Cardiac muscle cell (in vitro differentiated cells and primary cell): ENCODE measurements at regions not wholly inside any gene's neighbourhood (a gene's known extent, or its start where the extent isn't known, plus 50 kb on each side); places are given as distances from the start of the nearest gene placed in this dataset.

Experiments used
- DNase-seq, 2 donors: peaks; one replicate each; pipeline versions ENCODE4 v3.0.0 to v3.0.0-alpha.2; 2010 to 2017; ENCODE audit warnings: low read depth in 1 of 2, low spot score in 1 of 2
- H3K27ac ChIP-seq: fragments of 200-600 bp; sonication (generic); 2 replicates; pipeline ENCODE4 v1.5.1; 2016
- H3K27me3 ChIP-seq: fragments of 200-600 bp; sonication (generic); 2 replicates; pipeline ENCODE4 v1.6.0; 2016; ENCODE audit warnings: control low read depth
- H3K36me3 ChIP-seq: fragments of 200-600 bp; sonication (generic); 2 replicates; pipeline ENCODE4 v1.5.1; 2016; ENCODE audit warnings: control low read depth
- H3K4me1 ChIP-seq: fragments of 200-600 bp; sonication (generic); 2 replicates; pipeline ENCODE4 v1.8.1; 2017; ENCODE audit warnings: low read depth, mild to moderate bottlenecking, mixed run types
- H3K4me3 ChIP-seq: fragments of 200-600 bp; sonication (generic); 2 replicates; pipeline ENCODE4 v1.5.1; 2016; ENCODE audit warnings: mild to moderate bottlenecking
- H3K9me3 ChIP-seq: fragments of 200-600 bp; sonication (generic); 2 replicates; pipeline ENCODE4 v1.5.1; 2017; ENCODE audit warnings: low read depth, mild to moderate bottlenecking, control low read depth
- TF ChIP-seq, protein P1 (sequence below): IDR thresholded peaks from 2 replicates; pipeline ENCODE4 v1.5.1; 2012; ENCODE audit warnings: low read depth, mild to moderate bottlenecking, low read length

DNA sequence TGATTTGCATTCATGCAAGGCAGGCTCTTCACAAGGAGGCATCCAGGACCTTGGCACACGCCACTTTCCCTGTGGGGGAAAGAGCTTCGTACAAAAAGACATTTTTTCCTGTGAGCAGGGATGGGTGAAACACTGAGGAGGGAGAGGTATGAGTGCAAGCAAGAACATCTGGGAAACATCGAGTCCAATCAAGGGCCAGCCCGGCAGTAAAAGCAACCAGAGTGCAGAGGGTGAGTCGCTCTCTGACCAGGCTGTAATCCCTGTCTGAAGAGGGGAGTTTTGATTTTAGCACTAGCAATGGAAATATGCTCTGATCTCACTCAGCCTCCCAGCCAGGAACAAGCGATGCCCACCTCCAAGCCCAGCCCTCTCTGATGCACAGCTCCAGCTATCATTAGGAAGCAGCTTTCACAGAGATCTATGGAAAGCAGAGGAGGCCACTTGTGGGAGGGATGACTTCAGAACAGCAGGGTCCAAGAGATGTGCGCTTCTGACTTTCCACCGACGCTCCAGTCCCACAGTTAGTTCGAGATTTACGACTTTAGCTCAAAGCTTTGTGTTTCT lies 211.0 kb upstream of the ADAMTS16 start:
- Histone ChIP-seq H3K4me3 (no peak overlapping the region), H3K4me1 (no peaks in the 10 kb centered on the region), H3K9me3 (no peaks in the 10 kb centered on the region), H3K27me3 (no peaks in the 10 kb centered on the region), H3K27ac (no peak overlapping the region), H3K36me3 (no peaks in the 10 kb centered on the region)
- DNase-seq: no peak
- TF ChIP-seq, protein P1, sequence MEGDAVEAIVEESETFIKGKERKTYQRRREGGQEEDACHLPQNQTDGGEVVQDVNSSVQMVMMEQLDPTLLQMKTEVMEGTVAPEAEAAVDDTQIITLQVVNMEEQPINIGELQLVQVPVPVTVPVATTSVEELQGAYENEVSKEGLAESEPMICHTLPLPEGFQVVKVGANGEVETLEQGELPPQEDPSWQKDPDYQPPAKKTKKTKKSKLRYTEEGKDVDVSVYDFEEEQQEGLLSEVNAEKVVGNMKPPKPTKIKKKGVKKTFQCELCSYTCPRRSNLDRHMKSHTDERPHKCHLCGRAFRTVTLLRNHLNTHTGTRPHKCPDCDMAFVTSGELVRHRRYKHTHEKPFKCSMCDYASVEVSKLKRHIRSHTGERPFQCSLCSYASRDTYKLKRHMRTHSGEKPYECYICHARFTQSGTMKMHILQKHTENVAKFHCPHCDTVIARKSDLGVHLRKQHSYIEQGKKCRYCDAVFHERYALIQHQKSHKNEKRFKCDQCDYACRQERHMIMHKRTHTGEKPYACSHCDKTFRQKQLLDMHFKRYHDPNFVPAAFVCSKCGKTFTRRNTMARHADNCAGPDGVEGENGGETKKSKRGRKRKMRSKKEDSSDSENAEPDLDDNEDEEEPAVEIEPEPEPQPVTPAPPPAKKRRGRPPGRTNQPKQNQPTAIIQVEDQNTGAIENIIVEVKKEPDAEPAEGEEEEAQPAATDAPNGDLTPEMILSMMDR: no peak

DNA sequence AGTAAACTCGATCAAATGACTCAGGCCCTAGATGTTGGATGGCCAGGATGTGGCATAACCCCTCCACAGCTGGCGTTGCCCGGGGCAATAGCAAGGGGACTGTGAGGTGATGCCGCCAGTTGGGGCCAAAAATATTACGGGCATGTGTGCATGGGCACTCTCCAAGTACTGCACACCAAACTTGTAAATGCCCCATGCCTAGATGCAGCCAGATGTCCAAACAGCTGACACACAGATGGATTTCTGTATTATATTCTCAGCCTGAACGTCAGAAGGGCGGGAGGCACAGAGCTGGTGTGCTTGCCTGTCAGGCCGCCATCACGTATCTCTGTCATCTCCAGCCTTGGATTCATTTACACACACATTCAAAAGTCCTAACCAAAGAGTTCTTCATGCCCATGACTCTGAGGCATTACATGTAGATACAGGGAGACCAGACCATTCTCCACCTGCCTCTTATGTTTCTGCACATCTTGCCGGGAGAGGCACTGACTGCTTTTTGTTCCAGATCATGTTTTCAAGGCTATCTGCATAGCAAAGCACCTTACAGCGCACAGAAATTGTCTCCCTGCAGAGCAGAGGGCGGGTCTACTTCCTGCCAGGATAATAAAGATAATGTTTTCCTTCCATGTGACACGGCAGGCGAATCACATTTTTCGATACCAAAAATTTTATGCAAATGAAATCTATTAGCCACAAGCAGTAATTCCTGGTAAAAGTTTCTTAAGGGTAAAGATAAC lies 200.9 kb upstream of the ADAMTS16 start:
- no peak for DNase-seq
- Histone ChIP-seq H3K27me3 (no peaks in the 10 kb centered on the region), H3K36me3 (no peaks in the 10 kb centered on the region), H3K4me1 (no peaks in the 10 kb centered on the region), H3K4me3 (no peak overlapping the region), H3K27ac (no peak overlapping the region), H3K9me3 (no peaks in the 10 kb centered on the region)
- TF ChIP-seq, protein P1: no peak

DNA sequence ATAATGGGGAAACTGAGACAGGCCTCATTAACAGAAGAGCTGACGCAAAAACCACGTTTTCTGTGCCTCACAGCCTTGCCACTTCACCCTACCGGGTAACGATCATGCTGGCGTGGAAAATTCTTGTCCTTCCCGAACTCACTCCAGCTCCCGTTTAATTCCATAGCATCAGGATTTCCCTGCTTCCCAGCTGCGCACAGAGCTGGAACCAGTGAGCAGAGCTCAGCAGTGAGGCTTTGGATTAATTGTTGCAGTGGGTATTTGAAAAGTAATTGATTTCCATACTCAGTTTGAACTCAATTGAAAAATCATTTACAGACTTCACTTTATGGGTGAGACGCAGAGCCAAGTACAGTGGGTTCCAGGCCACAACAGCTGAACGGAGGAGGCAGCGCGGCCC lies 199.0 kb upstream of the ADAMTS16 start:
- Histone ChIP-seq H3K36me3 (no peaks in the 10 kb centered on the region), H3K4me3 (no peak overlapping the region), H3K27me3 (no peaks in the 10 kb centered on the region), H3K9me3 (no peaks in the 10 kb centered on the region), H3K27ac (no peak overlapping the region), H3K4me1 (no peaks in the 10 kb centered on the region)
- TF ChIP-seq, protein P1: no peak
- no peak for DNase-seq

DNA sequence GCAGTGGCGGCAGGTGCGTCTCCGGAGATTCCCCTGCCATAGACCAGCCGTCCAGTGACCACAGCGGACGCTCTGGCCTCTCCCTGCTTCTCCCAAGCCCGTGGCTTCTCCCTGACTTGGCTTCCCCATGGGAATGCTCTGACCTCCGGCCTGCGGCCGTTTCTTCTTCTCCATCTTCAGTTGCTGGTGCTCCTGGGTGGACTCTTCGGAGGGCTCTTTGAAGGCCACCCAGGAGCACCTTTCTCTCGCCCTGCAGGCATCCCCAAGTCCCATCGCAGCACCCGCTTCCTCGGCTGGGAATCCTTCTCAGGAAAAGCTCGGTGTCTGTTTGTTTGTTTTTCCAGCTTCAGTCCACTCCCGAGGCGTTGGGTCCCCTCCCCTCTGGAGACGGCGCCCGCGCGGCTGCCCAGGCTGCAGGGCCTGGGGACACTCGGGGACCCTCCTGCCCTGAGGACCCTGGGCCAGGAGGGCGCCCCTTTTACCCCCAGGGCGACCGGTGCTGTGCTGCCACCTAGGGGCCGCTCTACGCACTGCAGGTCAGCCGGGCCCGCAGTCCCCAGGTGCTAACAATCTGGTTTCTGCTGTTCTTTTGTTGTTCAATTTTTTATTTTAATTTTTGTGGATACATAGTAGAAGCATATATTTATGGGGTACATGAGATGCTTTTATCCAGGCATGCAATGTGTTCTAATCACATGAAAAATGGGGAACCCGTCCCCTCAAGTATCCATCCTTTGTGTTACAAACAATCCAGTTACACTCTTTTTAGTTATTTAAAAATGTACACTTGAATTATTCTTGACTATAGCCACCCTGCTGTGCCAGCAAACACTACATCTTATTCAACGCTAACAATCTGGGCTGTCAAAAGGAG lies 197.9 kb upstream of the ADAMTS16 start:
- TF ChIP-seq, protein P1: peak; percentile 45
- H3K9me3 ChIP-seq: no peaks in the 10 kb centered on the region
- no peak overlapping the region for H3K27ac ChIP-seq
- DNase-seq: peak in 1 of 2 donors; percentile 23
- no peak overlapping the region for H3K4me3 ChIP-seq
- H3K36me3 ChIP-seq: no peaks in the 10 kb centered on the region
- no peaks in the 10 kb centered on the region for H3K4me1 ChIP-seq
- H3K27me3 ChIP-seq: no peaks in the 10 kb centered on the region

DNA sequence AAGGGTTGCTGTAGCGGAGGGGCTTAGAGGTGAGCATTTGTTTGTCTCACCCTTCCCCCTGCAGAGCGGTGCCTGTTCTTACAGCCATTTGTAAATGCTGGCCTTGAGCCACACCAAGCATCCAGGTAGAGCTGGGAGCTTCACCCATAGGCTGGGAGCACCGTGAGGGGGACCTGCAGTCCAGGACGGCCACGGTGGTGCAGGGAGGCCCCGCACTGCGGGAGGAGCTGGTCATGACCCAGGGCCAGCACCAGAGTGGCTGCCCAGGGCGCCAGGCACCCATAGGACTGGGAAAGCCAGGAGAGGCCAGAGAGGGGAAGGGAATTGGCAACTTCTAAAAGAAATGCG lies 197.3 kb upstream of the ADAMTS16 start:
- no peak overlapping the region for H3K27ac ChIP-seq
- no peaks in the 10 kb centered on the region for H3K9me3 ChIP-seq
- no peak for DNase-seq
- H3K4me3 ChIP-seq: no peak overlapping the region
- H3K27me3 ChIP-seq: no peaks in the 10 kb centered on the region
- H3K4me1 ChIP-seq: no peaks in the 10 kb centered on the region
- H3K36me3 ChIP-seq: no peaks in the 10 kb centered on the region
- TF ChIP-seq, protein P1: no peak
